Activated gamma-delta T cell treated with Interleukin-2 at 50 U/mL for 16 hours (primary cell): ENCODE measurements at regions not wholly inside any gene's neighbourhood (a gene's known extent, or its start where the extent isn't known, plus 50 kb on each side); places are given as distances from the start of the nearest gene placed in this dataset.
"Not testable (repeated sequence)": the region's sequence is repeated elsewhere in the genome, so short reads cannot be mapped to it uniquely, and the experiment has no call there.

Experiments used
- DNase-seq: peaks from one replicate; pipeline ENCODE4 v3.0.0-alpha.2; 2020

DNA sequence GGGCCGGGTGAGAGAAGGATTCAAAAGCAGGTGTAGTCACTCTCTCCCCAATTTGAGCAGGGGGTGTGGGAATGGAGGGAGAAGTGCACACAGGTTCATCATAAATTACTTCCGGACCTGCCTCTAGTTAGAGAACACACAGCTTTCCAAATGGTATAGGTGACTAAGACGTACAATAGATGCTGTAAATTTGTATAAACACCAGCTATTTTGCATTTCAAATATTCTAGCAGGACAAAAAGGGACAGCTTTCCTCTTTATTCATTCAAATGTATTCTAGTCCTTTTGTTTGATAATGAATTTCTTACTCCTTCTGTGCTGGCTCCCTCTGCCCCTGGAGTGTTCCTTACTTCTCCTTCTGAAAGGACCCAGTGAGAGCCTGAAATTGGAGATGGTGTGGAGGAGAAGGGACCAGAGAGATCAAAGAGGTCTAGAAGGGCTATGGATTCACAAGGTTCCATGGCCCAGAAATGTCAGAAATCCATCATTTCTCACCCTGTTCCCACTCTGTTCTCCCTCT lies 53.2 kb upstream of the SH3BP4 start:
- no peak for DNase-seq

GRCh38 chr2:234888442-234888841 lies 63.4 kb upstream of the SH3BP4 start:
- DNase-seq: not testable (repeated sequence)

GRCh38 chr2:234887195-234887594 lies 64.6 kb upstream of the SH3BP4 start:
- no peak for DNase-seq

DNA sequence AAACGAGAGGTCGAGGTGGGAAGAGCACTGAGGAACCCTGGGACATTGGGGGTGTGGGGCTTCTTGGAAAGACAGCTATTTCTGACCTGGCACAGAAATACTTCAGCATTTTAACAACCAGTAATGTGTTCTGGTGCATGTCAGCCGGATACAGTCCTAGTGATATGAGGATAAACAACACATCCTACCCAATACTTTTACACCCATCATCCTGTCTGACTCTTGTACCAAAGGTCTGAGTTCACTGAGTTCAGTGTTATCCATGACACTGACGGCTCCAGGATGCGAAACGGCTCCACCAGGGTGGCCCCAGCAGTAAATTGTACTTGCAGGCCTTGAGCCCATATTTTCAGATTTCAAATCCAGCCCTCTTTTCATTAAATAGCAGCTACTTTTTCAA lies 65.9 kb upstream of the SH3BP4 start:
- DNase-seq: no peak

- DNase-seq: no peak
Observed at GRCh38 chr2:234885118-234885517, 66.7 kb upstream of the SH3BP4 start.

GRCh38 chr2:234884591-234884990 lies 67.2 kb upstream of the SH3BP4 start:
- no peak for DNase-seq

GRCh38 chr2:234881413-234882241 lies 70.2 kb upstream of the SH3BP4 start:
- no peak for DNase-seq

GRCh38 chr2:234880551-234881211 lies 71.1 kb upstream of the SH3BP4 start:
- DNase-seq: no peak

GRCh38 chr2:234879671-234880455 lies 72.0 kb upstream of the SH3BP4 start:
- no peak for DNase-seq

DNA sequence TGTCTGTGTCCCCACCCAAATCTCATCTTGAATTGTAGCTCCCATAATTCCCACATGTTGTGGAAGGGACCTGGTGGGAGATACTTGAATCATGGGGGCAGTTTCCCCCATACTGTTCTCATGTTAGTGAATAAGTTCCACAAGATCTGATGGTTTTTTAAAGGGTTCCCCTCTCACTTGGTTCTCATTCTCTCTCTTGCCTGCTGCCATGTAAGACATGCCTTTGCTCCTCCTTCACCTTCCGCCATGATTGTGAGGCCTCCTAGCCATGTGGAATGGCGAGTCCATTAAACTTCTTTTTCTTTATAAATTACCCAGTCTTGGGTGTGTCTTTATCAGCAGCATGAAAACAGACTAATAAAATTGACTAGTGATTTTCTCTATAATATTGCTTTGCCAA lies 75.2 kb upstream of the SH3BP4 start:
- DNase-seq: not testable (repeated sequence)

- no peak for DNase-seq
Observed at GRCh38 chr2:234874347-234875046, 77.3 kb upstream of the SH3BP4 start.

DNA sequence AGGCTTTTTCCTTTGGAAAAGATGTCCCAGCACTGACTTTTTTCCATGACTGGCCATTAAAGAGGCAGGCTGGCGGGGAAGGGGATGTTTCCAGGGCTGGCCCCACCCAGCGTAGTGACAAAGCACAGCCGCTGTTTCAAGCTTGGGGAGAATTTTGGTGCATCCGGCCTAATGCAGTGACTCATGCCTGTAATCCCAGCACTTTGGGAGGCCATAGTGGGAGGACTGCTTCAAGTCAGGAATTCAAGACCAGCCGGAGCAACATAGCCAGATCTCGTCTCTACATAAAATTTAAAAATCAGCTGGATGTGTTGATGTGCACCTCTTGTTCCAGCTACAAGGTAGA lies 78.0 kb upstream of the SH3BP4 start:
- no peak for DNase-seq

DNA sequence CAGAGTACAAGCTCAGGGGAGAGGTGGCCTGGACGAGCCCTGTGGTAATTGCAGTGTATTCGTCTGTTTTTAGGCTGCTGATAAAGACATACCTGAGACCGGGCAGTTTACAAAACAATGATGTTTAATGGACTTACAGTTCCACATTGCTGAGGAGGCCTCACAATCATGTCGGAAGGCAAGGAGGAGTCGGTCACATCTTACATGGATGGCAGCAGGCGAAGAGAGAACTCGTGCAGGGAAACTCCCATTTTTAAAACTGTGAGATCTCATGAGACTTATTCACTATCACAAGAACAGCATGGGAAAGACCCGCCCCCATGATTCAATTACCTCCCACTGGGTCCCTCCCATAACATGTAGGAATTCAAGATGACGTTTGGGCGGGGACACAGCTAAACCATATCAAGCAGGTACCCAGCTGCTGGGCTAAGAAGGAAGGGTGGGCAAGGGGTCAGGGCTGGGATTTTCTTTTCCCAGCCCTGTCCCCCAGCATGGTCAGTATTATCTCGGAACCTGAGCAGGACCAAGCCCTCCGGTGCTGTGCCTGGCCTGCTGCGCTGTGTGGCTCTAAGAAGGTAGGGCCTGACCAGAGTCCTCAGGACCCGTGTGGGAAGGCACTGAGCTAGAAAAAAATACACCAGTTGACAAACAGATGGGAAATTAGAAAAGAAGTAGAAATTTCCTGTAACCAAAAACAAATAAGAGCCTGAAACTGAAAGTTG lies 78.6 kb upstream of the SH3BP4 start:
- no peak for DNase-seq

DNA sequence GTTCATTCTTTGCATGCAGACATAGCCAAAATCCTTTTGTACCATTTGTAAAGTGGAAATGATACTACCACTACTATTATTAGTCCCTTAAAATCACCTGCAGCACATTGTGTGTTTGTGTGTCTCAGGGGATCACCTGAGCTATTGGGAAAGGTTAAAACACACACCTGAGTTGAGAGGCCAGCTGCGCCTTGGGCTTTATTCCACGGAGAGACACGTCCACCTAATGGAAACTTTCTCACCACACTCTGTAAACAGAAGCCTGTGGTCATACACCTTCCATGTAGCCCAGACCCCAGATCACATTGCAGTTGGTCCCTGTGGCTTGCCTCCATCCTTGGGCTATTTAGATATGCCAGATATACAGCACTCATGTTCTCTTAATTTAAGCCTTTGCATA lies 81.8 kb upstream of the SH3BP4 start:
- DNase-seq: no peak

GRCh38 chr2:234869164-234869563 lies 82.7 kb upstream of the SH3BP4 start:
- DNase-seq: no peak

- DNase-seq: no peak
Observed at GRCh38 chr2:234867882-234868285, 83.9 kb upstream of the SH3BP4 start.

- no peak for DNase-seq
Observed at GRCh38 chr2:234865586-234865985, 86.2 kb upstream of the SH3BP4 start.

- DNase-seq: no peak
Observed at GRCh38 chr2:234865040-234865439, 86.8 kb upstream of the SH3BP4 start.

DNA sequence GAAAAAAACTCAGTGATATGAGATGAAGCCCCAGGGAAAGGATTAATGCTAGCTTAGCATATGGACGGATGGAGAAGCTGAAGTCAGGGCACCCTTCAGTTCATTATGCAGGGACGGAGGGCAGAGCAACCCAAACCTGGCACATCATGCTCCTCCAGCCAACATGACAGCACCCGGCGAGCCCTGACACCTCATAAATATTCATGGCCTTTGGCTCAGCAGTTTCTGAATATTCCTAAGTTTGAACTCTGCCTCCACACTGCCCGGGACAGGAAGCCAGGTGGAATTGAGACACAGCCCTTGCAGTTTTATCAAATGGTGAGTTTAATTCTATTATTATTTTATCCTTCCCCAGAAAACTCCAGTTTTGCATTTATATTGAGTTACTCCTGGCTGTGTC lies 87.3 kb upstream of the SH3BP4 start:
- DNase-seq: no peak

DNA sequence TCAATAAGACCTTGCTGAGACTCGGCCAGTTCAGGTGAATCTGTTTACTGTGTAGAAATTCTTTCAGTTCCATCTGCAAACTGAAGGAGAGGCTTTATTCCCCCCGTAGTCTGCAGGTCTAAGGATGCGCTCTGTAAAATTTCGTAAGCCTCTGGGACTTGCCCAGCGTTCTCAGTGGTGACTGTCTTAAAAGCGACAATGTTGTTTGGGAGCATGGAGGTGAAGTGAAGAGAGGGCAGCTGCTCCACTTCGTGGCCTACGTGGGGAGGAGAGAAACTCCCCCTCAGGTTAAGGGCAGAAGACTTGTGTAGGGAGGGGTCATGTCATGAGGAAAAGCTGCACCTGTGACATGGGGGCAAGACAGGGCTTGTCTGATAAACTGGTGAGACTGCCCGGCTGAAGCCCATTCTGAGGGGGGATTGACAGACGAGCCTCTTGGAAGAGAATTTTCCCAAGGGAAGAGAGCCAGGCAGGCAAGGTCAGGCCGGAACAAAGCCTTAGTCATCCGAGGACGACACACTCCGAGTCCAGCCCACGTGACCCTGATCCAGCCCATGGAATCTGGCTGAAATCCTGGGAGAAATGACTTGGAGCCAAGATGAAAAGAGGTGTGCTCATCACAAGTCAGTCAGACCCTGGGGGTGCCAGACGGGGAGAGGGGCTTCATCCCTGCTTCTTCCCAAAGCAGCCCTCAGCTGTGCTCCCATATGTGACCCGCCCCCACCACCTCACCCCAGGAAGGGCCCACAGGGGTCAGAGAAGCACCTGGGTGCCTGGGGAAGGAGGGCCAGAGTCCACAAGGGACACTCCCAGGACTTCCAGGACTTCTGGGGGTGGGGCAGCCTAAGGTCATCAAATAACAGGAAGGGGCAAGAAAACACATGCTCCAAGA lies 88.5 kb upstream of the SH3BP4 start:
- no peak for DNase-seq
